Peyer's patch (tissue), 4 donors: ENCODE measurements at regions not wholly inside any gene's neighbourhood (a gene's known extent, or its start where the extent isn't known, plus 50 kb on each side); places are given as distances from the start of the nearest gene placed in this dataset.
"Not testable (repeated sequence)": the region's sequence is repeated elsewhere in the genome, so short reads cannot be mapped to it uniquely, and the experiment has no call there.

Experiments
- POLR2A ChIP-seq, 2 donors: fragments of 450-650 bp; IDR thresholded peaks; one replicate each; pipeline ENCODE4 v1.5.1; 2017; ENCODE audit warnings: antibody characterized with exemption in 2 of 2, mild to moderate bottlenecking in 2 of 2, moderate library complexity in 2 of 2
- TF ChIP-seq, protein P1 (sequence below), 6 experiments: fragments of 450-650 bp in 4 of 6; fragments of 200-600 bp in 2 of 6; sonication (generic) in 1 of 6; IDR thresholded peaks; one replicate each; pipeline ENCODE4 v1.5.1; 2017 to 2019; ENCODE audit warnings: antibody characterized with exemption in 6 of 6, mild to moderate bottlenecking in 3 of 6, moderate library complexity in 1 of 6

DNA sequence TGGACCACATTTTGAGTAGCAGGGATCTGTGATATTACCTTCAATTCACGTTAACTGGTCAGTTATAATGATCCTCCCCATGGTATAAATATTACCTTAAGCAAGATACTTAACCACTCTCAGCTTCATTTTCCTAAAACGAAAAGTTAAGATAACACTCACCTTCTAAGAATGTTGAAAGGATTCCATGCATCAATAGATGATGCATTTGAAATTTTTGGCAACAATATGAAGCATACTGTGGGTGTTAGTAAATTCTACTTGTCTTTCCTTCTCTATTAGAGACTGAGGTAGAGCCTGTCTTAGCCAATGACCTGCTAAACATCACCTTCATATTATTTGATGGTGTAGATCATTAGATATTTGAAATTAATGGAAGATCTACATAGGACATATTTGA lies 331.7 kb upstream of the TMC3 start:
- TF ChIP-seq, protein P1, sequence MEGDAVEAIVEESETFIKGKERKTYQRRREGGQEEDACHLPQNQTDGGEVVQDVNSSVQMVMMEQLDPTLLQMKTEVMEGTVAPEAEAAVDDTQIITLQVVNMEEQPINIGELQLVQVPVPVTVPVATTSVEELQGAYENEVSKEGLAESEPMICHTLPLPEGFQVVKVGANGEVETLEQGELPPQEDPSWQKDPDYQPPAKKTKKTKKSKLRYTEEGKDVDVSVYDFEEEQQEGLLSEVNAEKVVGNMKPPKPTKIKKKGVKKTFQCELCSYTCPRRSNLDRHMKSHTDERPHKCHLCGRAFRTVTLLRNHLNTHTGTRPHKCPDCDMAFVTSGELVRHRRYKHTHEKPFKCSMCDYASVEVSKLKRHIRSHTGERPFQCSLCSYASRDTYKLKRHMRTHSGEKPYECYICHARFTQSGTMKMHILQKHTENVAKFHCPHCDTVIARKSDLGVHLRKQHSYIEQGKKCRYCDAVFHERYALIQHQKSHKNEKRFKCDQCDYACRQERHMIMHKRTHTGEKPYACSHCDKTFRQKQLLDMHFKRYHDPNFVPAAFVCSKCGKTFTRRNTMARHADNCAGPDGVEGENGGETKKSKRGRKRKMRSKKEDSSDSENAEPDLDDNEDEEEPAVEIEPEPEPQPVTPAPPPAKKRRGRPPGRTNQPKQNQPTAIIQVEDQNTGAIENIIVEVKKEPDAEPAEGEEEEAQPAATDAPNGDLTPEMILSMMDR (IDR thresholded peaks at IDR 0.05), result not testable (repeated sequence)
- not testable (repeated sequence) for TF ChIP-seq POLR2A (IDR thresholded peaks at IDR 0.05)
